HG03442 (cell line): ENCODE measurements at regions not wholly inside any gene's neighbourhood (a gene's known extent, or its start where the extent isn't known, plus 50 kb on each side); places are given as distances from the start of the nearest gene placed in this dataset.

Experiments used
- ATAC-seq: cut with Tn5 transposase; IDR thresholded peaks from one replicate; pipeline ENCODE4 v1.9.1; 2021; ENCODE audit warnings: mild to moderate bottlenecking, moderate library complexity; ENCODE audit not compliant: unreplicated experiment

GRCh38 chr11:134882141-134882540 is 470.1 kb upstream of the B3GAT1 start:
- no peak for ATAC-seq

GRCh38 chr11:134880788-134881187 is 468.7 kb upstream of the B3GAT1 start:
- ATAC-seq = no peak

- ATAC-seq = no peak
Observed at GRCh38 chr11:134879931-134880330, 467.9 kb upstream of the B3GAT1 start.

GRCh38 chr11:134879341-134879740 is 467.3 kb upstream of the B3GAT1 start:
- ATAC-seq = no peak

GRCh38 chr11:134878785-134879184 is 466.7 kb upstream of the B3GAT1 start:
- no peak for ATAC-seq

GRCh38 chr11:134876226-134876625 is 464.2 kb upstream of the B3GAT1 start:
- ATAC-seq = no peak

GRCh38 chr11:134866981-134867675 is 455.1 kb upstream of the B3GAT1 start:
- no peak for ATAC-seq

- ATAC-seq = no peak
Observed at GRCh38 chr11:134866215-134866614, 454.2 kb upstream of the B3GAT1 start.

GRCh38 chr11:134864968-134865305 is 452.9 kb upstream of the B3GAT1 start:
- no peak for ATAC-seq

- no peak for ATAC-seq
Observed at GRCh38 chr11:134864233-134864967, 452.4 kb upstream of the B3GAT1 start.

GRCh38 chr11:134863294-134863693 is 451.3 kb upstream of the B3GAT1 start:
- no peak for ATAC-seq

GRCh38 chr11:134862587-134863195 is 450.6 kb upstream of the B3GAT1 start:
- ATAC-seq = no peak

GRCh38 chr11:134862105-134862502 is 450.1 kb upstream of the B3GAT1 start:
- no peak for ATAC-seq

GRCh38 chr11:134861490-134862104 is 449.6 kb upstream of the B3GAT1 start:
- no peak for ATAC-seq

- ATAC-seq = no peak
Observed at GRCh38 chr11:134858783-134859480, 446.9 kb upstream of the B3GAT1 start.

- no peak for ATAC-seq
Observed at GRCh38 chr11:134857035-134857434, 445.0 kb upstream of the B3GAT1 start.

- no peak for ATAC-seq
Observed at GRCh38 chr11:134856056-134856971, 444.3 kb upstream of the B3GAT1 start.

GRCh38 chr11:134853992-134854991 is 442.2 kb upstream of the B3GAT1 start:
- ATAC-seq = no peak
